IMR-90 (cell line): ENCODE measurements at regions not wholly inside any gene's neighbourhood (a gene's known extent, or its start where the extent isn't known, plus 50 kb on each side); places are given as distances from the start of the nearest gene placed in this dataset.

Experiments used
- ATAC-seq: fragments of 200-7000 bp; cut with Tn5 transposase; 2 replicates; pipeline ENCODE4 v1.9.1; 2020; ENCODE audit warnings: low read depth, mild to moderate bottlenecking, moderate library complexity
- BruUV-seq: library from RNA; stranded (reverse); fragments of 400-500 nt; replicated peaks from 2 replicates; lab custom pipeline; 2021; lab: Mats Ljungman, UMichigan
- CTCF ChIA-PET: fragments of 300-600 bp; formaldehyde crosslinking; extraction: SDS; loops from one replicate; lab custom pipeline; 2021; ENCODE audit warnings: antibody characterized with exemption; lab: Yijun Ruan, JAX
- POLR2A ChIA-PET: fragments of 300-600 bp; sonication (Branson Sonifier 250); formaldehyde crosslinking; loops from one replicate; lab custom pipeline; 2022; ENCODE audit warnings: antibody characterized with exemption; ENCODE audit not compliant: unreplicated experiment; lab: Charles Lee
- DNase-seq: peaks from one replicate; pipeline ENCODE4 v3.0.0; 2013
- H2AFZ ChIP-seq: replicated peaks from 2 replicates; pipeline ENCODE3; 2013; ENCODE audit warnings: low read length, mild to moderate bottlenecking; ENCODE audit not compliant: poor library complexity
- H2AK5ac ChIP-seq: 2 replicates; pipeline ENCODE4 v1.6.1; 2013; ENCODE audit warnings: low read depth, low read length, inconsistent platforms
- H2AK9ac ChIP-seq: replicated peaks from 2 replicates; pipeline ENCODE3; 2013; ENCODE audit warnings: mild to moderate bottlenecking, low read depth, low read length, moderate library complexity; ENCODE audit not compliant: poor library complexity
- H2BK120ac ChIP-seq: 2 replicates; pipeline ENCODE4 v1.6.1; 2013; ENCODE audit warnings: low read depth, low read length, inconsistent platforms
- H2BK15ac ChIP-seq: 3 replicates; pipeline ENCODE4 v1.6.1; 2013; ENCODE audit warnings: low read depth, low read length, inconsistent platforms
- H2BK20ac ChIP-seq: 2 replicates; pipeline ENCODE4 v1.6.1; 2013; ENCODE audit warnings: low read depth, mild to moderate bottlenecking, inconsistent platforms, low read length, moderate library complexity
- H2BK5ac ChIP-seq: 2 replicates; pipeline ENCODE4 v1.6.1; 2013; ENCODE audit warnings: mild to moderate bottlenecking, low read depth, low read length, inconsistent platforms; ENCODE audit not compliant: poor library complexity, severe bottlenecking
- H3K14ac ChIP-seq: replicated peaks from 2 replicates; pipeline ENCODE4 v1.6.1; 2013; ENCODE audit warnings: low read depth, low read length, inconsistent platforms
- H3K18ac ChIP-seq: 2 replicates; pipeline ENCODE4 v1.6.1; 2013; ENCODE audit warnings: low read depth, low read length, control low read depth
- H3K23ac ChIP-seq: 2 replicates; pipeline ENCODE4 v1.6.1; 2013; ENCODE audit warnings: low read depth, low read length, inconsistent platforms
- H3K27ac ChIP-seq: 2 replicates; pipeline ENCODE4 v1.5.1; 2013; ENCODE audit warnings: mild to moderate bottlenecking, control low read depth, low read length; ENCODE audit not compliant: insufficient read depth
- H3K27me3 ChIP-seq: 2 replicates; pipeline ENCODE4 v1.6.1; 2013; ENCODE audit warnings: low read length; ENCODE audit not compliant: control insufficient read depth, insufficient read depth
- H3K36me3 ChIP-seq: 2 replicates; pipeline ENCODE4 v1.6.1; 2013; ENCODE audit warnings: low read length, mixed read lengths; ENCODE audit not compliant: control insufficient read depth, insufficient read depth
- H3K4ac ChIP-seq: 2 replicates; pipeline ENCODE4 v1.6.1; 2013; ENCODE audit warnings: low read depth, low read length, inconsistent platforms
- H3K4me1 ChIP-seq: 2 replicates; pipeline ENCODE4 v1.6.1; 2013; ENCODE audit warnings: low read length, mixed read lengths; ENCODE audit not compliant: control insufficient read depth, insufficient read depth
- H3K4me2 ChIP-seq: 2 replicates; pipeline ENCODE4 v1.6.1; 2013; ENCODE audit warnings: low read depth, mild to moderate bottlenecking, control low read depth, low read length, moderate library complexity
- H3K4me3 ChIP-seq: 2 replicates; pipeline ENCODE4 v1.5.1; 2013; ENCODE audit warnings: low read depth, mild to moderate bottlenecking, control low read depth, low read length, moderate library complexity; ENCODE audit not compliant: insufficient read depth
- H3K56ac ChIP-seq: 2 replicates; pipeline ENCODE4 v1.6.1; 2013; ENCODE audit warnings: low read length, inconsistent platforms; ENCODE audit not compliant: insufficient read depth; ENCODE audit errors: extremely low read depth
- H3K79me1 ChIP-seq, 2 experiments: 2 replicates each; pipeline ENCODE4 v1.6.1; 2013; ENCODE audit warnings: low read length in 2 of 2, inconsistent platforms in 1 of 2, low read depth in 1 of 2
- H3K9ac ChIP-seq: 2 replicates; pipeline ENCODE4 v1.6.1; 2013; ENCODE audit warnings: low read depth, low read length, control low read depth
- H3K9me1 ChIP-seq: 2 replicates; pipeline ENCODE4 v1.6.1; 2013; ENCODE audit warnings: low read length, inconsistent platforms; ENCODE audit not compliant: insufficient read depth
- H3K9me3 ChIP-seq: 2 replicates; pipeline ENCODE4 v1.6.1; 2013; ENCODE audit warnings: low read length; ENCODE audit not compliant: control insufficient read depth, insufficient read depth
- H4K20me1 ChIP-seq: 2 replicates; pipeline ENCODE4 v1.6.1; 2013; ENCODE audit warnings: low read length, inconsistent platforms; ENCODE audit not compliant: insufficient read depth
- H4K5ac ChIP-seq: 2 replicates; pipeline ENCODE4 v1.6.1; 2013; ENCODE audit warnings: mild to moderate bottlenecking, low read depth, low read length, control low read depth
- H4K8ac ChIP-seq, 2 experiments: 2 replicates each; pipeline ENCODE4 v1.6.1; 2013; ENCODE audit warnings: low read depth in 2 of 2, low read length in 2 of 2, control low read depth in 1 of 2, inconsistent platforms in 1 of 2
- H4K91ac ChIP-seq: 2 replicates; pipeline ENCODE4 v1.6.1; 2013; ENCODE audit warnings: low read depth, low read length, inconsistent platforms; ENCODE audit not compliant: insufficient read depth
- BHLHE40 ChIP-seq: fragments of 150-350 bp; IDR thresholded peaks from 2 replicates; pipeline ENCODE4 v1.6.1; 2016; ENCODE audit warnings: mild to moderate bottlenecking, low read depth, low read length
- CEBPB ChIP-seq: IDR thresholded peaks from 2 replicates; pipeline ENCODE4 v1.6.1; 2012; ENCODE audit warnings: low read depth, low read length, improper control_type of control experiment
- CHD1 ChIP-seq: IDR thresholded peaks from 2 replicates; pipeline ENCODE4 v1.6.1; 2012; ENCODE audit warnings: low read depth, low read length, improper control_type of control experiment
- FOS ChIP-seq: fragments of 150-350 bp; IDR thresholded peaks from 2 replicates; pipeline ENCODE4 v1.6.1; 2016; ENCODE audit warnings: low read depth, low read length
- MAFK ChIP-seq: IDR thresholded peaks from 2 replicates; pipeline ENCODE4 v1.6.1; 2012; ENCODE audit warnings: low read depth, low read length, improper control_type of control experiment
- MAZ ChIP-seq: IDR thresholded peaks from 2 replicates; pipeline ENCODE4 v1.6.1; 2012; ENCODE audit warnings: low read depth, mild to moderate bottlenecking, low read length, improper control_type of control experiment, moderate library complexity, borderline replicate concordance
- MXI1 ChIP-seq: IDR thresholded peaks from 2 replicates; pipeline ENCODE4 v1.6.1; 2012; ENCODE audit warnings: low read depth, mild to moderate bottlenecking, low read length, moderate library complexity, borderline replicate concordance
- NFE2L2 ChIP-seq: fragments of 150-350 bp; IDR thresholded peaks from 2 replicates; pipeline ENCODE4 v1.6.1; 2016; ENCODE audit warnings: low read depth, mild to moderate bottlenecking, low read length
- POLR2A ChIP-seq: IDR thresholded peaks from 2 replicates; pipeline ENCODE4 v1.6.1; 2012; ENCODE audit warnings: mild to moderate bottlenecking, low read depth, low read length
- RAD21 ChIP-seq: IDR thresholded peaks from 2 replicates; pipeline ENCODE4 v1.6.1; 2012; ENCODE audit warnings: low read length, improper control_type of control experiment
- RCOR1 ChIP-seq: IDR thresholded peaks from 2 replicates; pipeline ENCODE4 v1.6.1; 2012; ENCODE audit warnings: mild to moderate bottlenecking, low read length, improper control_type of control experiment; ENCODE audit not compliant: insufficient replicate concordance
- RFX5 ChIP-seq: IDR thresholded peaks from 2 replicates; pipeline ENCODE4 v1.8.0; 2012; ENCODE audit warnings: low read depth, mild to moderate bottlenecking, low read length, moderate library complexity
- SMC3 ChIP-seq: fragments of 150-350 bp; IDR thresholded peaks from 2 replicates; pipeline ENCODE4 v1.6.1; 2016; ENCODE audit warnings: low read depth, mild to moderate bottlenecking, antibody characterized with exemption, low read length, moderate library complexity
- WGBS, 2 experiments: methylation state at CpG; one replicate each; pipeline versions ENCODE4 v1.1.5 to v1.1.7; 2013; ENCODE audit warnings: missing lambda C conversion rate in 2 of 2; ENCODE audit not compliant: insufficient read length in 1 of 2; ENCODE audit errors: extremely low coverage in 2 of 2; 5-methylcytosine and 5-hydroxymethylcytosine counted together
- dilution Hi-C: fragments of 300-500 bp; cut with HindIII; formaldehyde crosslinking; loops from one replicate; pipeline ENCODE4 v1.14.3; 2018; ENCODE audit warnings: low sequenced_read_pairs; ENCODE audit not compliant: unreplicated experiment
- in situ Hi-C: fragments of 300-500 bp; cut with MboI; formaldehyde crosslinking; loops from 3 replicates; pipeline ENCODE4 v1.14.3; 2019; ENCODE audit warnings: low sequenced_read_pairs, inconsistent platforms, mixed read lengths
- intact Hi-C: fragments of 100-400 bp; cut with micrococcal nuclease; formaldehyde crosslinking; loops from 2 replicates; pipeline ENCODE4 v1.10.0; 2022
- TF ChIP-seq, protein P1 (sequence below): fragments of 150-350 bp; IDR thresholded peaks from 2 replicates; pipeline ENCODE4 v1.6.1; 2016; ENCODE audit warnings: low read depth, mild to moderate bottlenecking, low read length, moderate library complexity, borderline replicate concordance
- TF ChIP-seq, protein P2 (sequence below): conservative IDR thresholded peaks from 2 replicates; pipeline ENCODE4 v1.5.1; 2012; ENCODE audit warnings: mild to moderate bottlenecking, low read depth, low read length, improper control_type of control experiment
- TF ChIP-seq, protein P3 (sequence below): fragments of 150-350 bp; IDR thresholded peaks from 2 replicates; pipeline ENCODE4 v1.6.1; 2017; ENCODE audit warnings: mild to moderate bottlenecking, antibody characterized with exemption, low read length, low read depth

DNA sequence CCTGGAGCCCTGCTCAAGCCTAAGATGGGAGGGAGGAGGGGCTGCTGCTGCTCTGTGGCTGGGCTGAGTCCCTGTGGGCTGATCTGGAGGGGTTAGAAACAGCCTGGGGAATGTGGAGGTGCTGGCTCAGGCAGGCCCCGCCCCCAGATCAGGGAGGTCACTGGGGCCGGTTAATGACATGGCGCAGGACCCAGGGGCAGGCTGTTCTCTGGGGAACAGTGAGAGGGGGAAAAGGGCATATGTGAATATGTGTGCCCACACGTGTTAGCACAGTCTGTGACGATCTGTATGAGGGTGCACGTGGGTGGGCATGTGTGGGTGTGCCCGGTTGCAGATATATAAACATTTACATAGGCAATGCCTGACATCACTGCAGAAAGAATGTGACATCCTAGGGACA lies 143.5 kb downstream of the MIAT start:
- Histone ChIP-seq H3K27ac (peak overlapping the region; percentile 31), H3K79me1 (no peaks in the 10 kb centered on the region), H3K27me3 (no peaks in the 10 kb centered on the region), H3K4me1 (peaks cover 14% of the 10 kb centered on the region), H4K8ac (peak overlapping the region; percentile 8 to 85; a peak in 3 of 4 replicates), H3K18ac (peak overlapping the region; percentile 48; the same call in 1 of the 2 replicates), H3K36me3 (no peaks in the 10 kb centered on the region), H3K9me1 (peaks cover 25% of the 10 kb centered on the region), H4K5ac (peak overlapping the region; percentile 32), H2BK15ac (peak overlapping the region; percentile 65; the same call in 1 of the 3 replicates), H2BK120ac (peak overlapping the region; percentile 92), H3K9ac (peak overlapping the region; percentile 26; the same call in 1 of the 2 replicates), H2AFZ (peak overlapping the region; percentile 86), H3K9me3 (no peaks in the 10 kb centered on the region), H4K20me1 (no peaks in the 10 kb centered on the region), H3K23ac (peak overlapping the region; percentile 32; the same call in 1 of the 2 replicates), H3K4me3 (no peak overlapping the region), H2BK20ac (peak overlapping the region; percentile 93; the same call in 1 of the 2 replicates), H3K56ac (peak overlapping the region; percentile 61; the same call in 1 of the 2 replicates), H2AK5ac (peak overlapping the region; percentile 68; the same call in 1 of the 2 replicates), H2BK5ac (peak overlapping the region; percentile 30), H3K4me2 (0 out of 2 replicates have a peak overlapping the region, but pooled peaks have one; percentile 8), H3K4ac (peak overlapping the region; percentile 85), H2AK9ac (peak overlapping the region; percentile 75), H3K14ac (peak overlapping the region; percentile 74), H4K91ac (peak overlapping the region; percentile 93)
- BruUV-seq = no TSS peak
- DNase-seq = peak; percentile 76
- intact Hi-C loops = no loop called here
- TF ChIP-seq, protein P1, sequence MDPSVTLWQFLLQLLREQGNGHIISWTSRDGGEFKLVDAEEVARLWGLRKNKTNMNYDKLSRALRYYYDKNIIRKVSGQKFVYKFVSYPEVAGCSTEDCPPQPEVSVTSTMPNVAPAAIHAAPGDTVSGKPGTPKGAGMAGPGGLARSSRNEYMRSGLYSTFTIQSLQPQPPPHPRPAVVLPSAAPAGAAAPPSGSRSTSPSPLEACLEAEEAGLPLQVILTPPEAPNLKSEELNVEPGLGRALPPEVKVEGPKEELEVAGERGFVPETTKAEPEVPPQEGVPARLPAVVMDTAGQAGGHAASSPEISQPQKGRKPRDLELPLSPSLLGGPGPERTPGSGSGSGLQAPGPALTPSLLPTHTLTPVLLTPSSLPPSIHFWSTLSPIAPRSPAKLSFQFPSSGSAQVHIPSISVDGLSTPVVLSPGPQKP = no peak
- TF ChIP-seq SMC3 (no peak), POLR2A (no peak), NFE2L2 (no peak), BHLHE40 (peak; percentile 86), MXI1 (peak; percentile 43; the same call in 1 of the 2 replicates), CHD1 (no peak), MAFK (no peak), FOS (no peak), RFX5 (no peak), RCOR1 (no peak), CEBPB (0 out of 2 replicates have a peak, but pooled peaks have one; percentile 10), MAZ (peak; percentile 10; the same call in 1 of the 2 replicates), RAD21 (no peak)
- TF ChIP-seq, protein P2, sequence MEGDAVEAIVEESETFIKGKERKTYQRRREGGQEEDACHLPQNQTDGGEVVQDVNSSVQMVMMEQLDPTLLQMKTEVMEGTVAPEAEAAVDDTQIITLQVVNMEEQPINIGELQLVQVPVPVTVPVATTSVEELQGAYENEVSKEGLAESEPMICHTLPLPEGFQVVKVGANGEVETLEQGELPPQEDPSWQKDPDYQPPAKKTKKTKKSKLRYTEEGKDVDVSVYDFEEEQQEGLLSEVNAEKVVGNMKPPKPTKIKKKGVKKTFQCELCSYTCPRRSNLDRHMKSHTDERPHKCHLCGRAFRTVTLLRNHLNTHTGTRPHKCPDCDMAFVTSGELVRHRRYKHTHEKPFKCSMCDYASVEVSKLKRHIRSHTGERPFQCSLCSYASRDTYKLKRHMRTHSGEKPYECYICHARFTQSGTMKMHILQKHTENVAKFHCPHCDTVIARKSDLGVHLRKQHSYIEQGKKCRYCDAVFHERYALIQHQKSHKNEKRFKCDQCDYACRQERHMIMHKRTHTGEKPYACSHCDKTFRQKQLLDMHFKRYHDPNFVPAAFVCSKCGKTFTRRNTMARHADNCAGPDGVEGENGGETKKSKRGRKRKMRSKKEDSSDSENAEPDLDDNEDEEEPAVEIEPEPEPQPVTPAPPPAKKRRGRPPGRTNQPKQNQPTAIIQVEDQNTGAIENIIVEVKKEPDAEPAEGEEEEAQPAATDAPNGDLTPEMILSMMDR = no peak
- TF ChIP-seq, protein P3, sequence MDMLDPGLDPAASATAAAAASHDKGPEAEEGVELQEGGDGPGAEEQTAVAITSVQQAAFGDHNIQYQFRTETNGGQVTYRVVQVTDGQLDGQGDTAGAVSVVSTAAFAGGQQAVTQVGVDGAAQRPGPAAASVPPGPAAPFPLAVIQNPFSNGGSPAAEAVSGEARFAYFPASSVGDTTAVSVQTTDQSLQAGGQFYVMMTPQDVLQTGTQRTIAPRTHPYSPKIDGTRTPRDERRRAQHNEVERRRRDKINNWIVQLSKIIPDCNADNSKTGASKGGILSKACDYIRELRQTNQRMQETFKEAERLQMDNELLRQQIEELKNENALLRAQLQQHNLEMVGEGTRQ = peak; percentile 66; the same call in 1 of the 2 replicates
- peak; percentile 74 for ATAC-seq
- dilution Hi-C loops = no loop called here
- in situ Hi-C loops = no loop called here
- CTCF ChIA-PET = no interaction called here
- 27% methylated on average over 3 of the region's 7 CpGs; no CpG with 5 or more reads in 1 of the 2 experiments for WGBS, 2 experiments
- POLR2A ChIA-PET = no interaction called here
